ENCODE measurements at regions not wholly inside any gene's neighbourhood (a gene's known extent, or its start where the extent isn't known, plus 50 kb on each side); places are given as distances from the start of the nearest gene placed in this dataset.

GRCh38 chr9:38337706-38338264, 54.7 kb upstream of the ALDH1B1 start:
- Histone ChIP-seq H3K4me1 (no peaks in the 10 kb centered on the region), H3K9me3 (ENCODE audit: control insufficient read depth, low read length) (no peaks in the 10 kb centered on the region), H3K27ac (no peak overlapping the region), H3K36me3 (ENCODE audit: control insufficient read depth, insufficient read depth, low read length) (no peaks in the 10 kb centered on the region), H3K27me3 (ENCODE audit: control insufficient read depth, insufficient read depth, low read length) (no peaks in the 10 kb centered on the region), H2AFZ (no peak overlapping the region), H3K4me3 (ENCODE audit: low read depth, low read length) (no peak overlapping the region), H3K9ac (no peak overlapping the region), H3K79me2 (no peaks in the 10 kb centered on the region), H3K4me2 (ENCODE audit: low read length) (no peak overlapping the region)
- no peak for TF ChIP-seq CTCF (IDR thresholded peaks at IDR 0.05)

- no peak for TF ChIP-seq CTCF (IDR thresholded peaks at IDR 0.05)
- H3K9me3 ChIP-seq (ENCODE audit: control insufficient read depth, low read length): no peaks in the 10 kb centered on the region
- H3K36me3 ChIP-seq (ENCODE audit: control insufficient read depth, insufficient read depth, low read length): no peaks in the 10 kb centered on the region
- no peaks in the 10 kb centered on the region for H3K79me2 ChIP-seq
- no peak overlapping the region for H3K9ac ChIP-seq
- no peak overlapping the region for H3K4me3 ChIP-seq (ENCODE audit: low read depth, low read length)
- no peaks in the 10 kb centered on the region for H3K4me1 ChIP-seq
- H3K27ac ChIP-seq: no peak overlapping the region
- no peak overlapping the region for H3K4me2 ChIP-seq (ENCODE audit: low read length)
- H2AFZ ChIP-seq: no peak overlapping the region
- H3K27me3 ChIP-seq (ENCODE audit: control insufficient read depth, insufficient read depth, low read length): no peaks in the 10 kb centered on the region
These were observed 55.3 kb upstream of the ALDH1B1 start for GRCh38 chr9:38337181-38337580.

GRCh38 chr9:38336341-38336740, 56.2 kb upstream of the ALDH1B1 start:
- Histone ChIP-seq H3K4me1 (no peaks in the 10 kb centered on the region), H3K4me2 (ENCODE audit: low read length) (no peak overlapping the region), H3K27ac (no peak overlapping the region), H3K79me2 (no peaks in the 10 kb centered on the region), H3K9ac (no peak overlapping the region), H3K36me3 (ENCODE audit: control insufficient read depth, insufficient read depth, low read length) (no peaks in the 10 kb centered on the region), H3K27me3 (ENCODE audit: control insufficient read depth, insufficient read depth, low read length) (no peaks in the 10 kb centered on the region), H3K4me3 (ENCODE audit: low read depth, low read length) (no peak overlapping the region), H2AFZ (no peak overlapping the region), H3K9me3 (ENCODE audit: control insufficient read depth, low read length) (no peaks in the 10 kb centered on the region)
- no peak for TF ChIP-seq CTCF (IDR thresholded peaks at IDR 0.05)

- H3K79me2 ChIP-seq: no peaks in the 10 kb centered on the region
- no peaks in the 10 kb centered on the region for H3K36me3 ChIP-seq (ENCODE audit: control insufficient read depth, insufficient read depth, low read length)
- no peaks in the 10 kb centered on the region for H3K27me3 ChIP-seq (ENCODE audit: control insufficient read depth, insufficient read depth, low read length)
- no peak overlapping the region for H3K4me3 ChIP-seq (ENCODE audit: low read depth, low read length)
- H3K27ac ChIP-seq: no peak overlapping the region
- H3K4me1 ChIP-seq: no peaks in the 10 kb centered on the region
- no peak for TF ChIP-seq CTCF (IDR thresholded peaks at IDR 0.05)
- H3K9me3 ChIP-seq (ENCODE audit: control insufficient read depth, low read length): no peaks in the 10 kb centered on the region
- no peak overlapping the region for H3K4me2 ChIP-seq (ENCODE audit: low read length)
- no peak overlapping the region for H3K9ac ChIP-seq
- H2AFZ ChIP-seq: no peak overlapping the region
These were observed 56.8 kb upstream of the ALDH1B1 start for GRCh38 chr9:38335686-38336085.

- no peak overlapping the region for H3K27ac ChIP-seq
- H3K4me2 ChIP-seq (ENCODE audit: low read length): no peak overlapping the region
- H3K36me3 ChIP-seq (ENCODE audit: control insufficient read depth, insufficient read depth, low read length): no peaks in the 10 kb centered on the region
- H3K4me1 ChIP-seq: no peaks in the 10 kb centered on the region
- no peak overlapping the region for H3K4me3 ChIP-seq (ENCODE audit: low read depth, low read length)
- no peak overlapping the region for H2AFZ ChIP-seq
- no peak overlapping the region for H3K9ac ChIP-seq
- TF ChIP-seq CTCF (IDR thresholded peaks at IDR 0.05): peak; percentile 9
- no peaks in the 10 kb centered on the region for H3K79me2 ChIP-seq
- H3K9me3 ChIP-seq (ENCODE audit: control insufficient read depth, low read length): no peaks in the 10 kb centered on the region
- no peaks in the 10 kb centered on the region for H3K27me3 ChIP-seq (ENCODE audit: control insufficient read depth, insufficient read depth, low read length)
These were observed 58.3 kb upstream of the ALDH1B1 start for GRCh38 chr9:38334234-38334633.
